OCI-LY3 (cell line): ENCODE measurements at regions not wholly inside any gene's neighbourhood (a gene's known extent, or its start where the extent isn't known, plus 50 kb on each side); places are given as distances from the start of the nearest gene placed in this dataset.
"Not testable (repeated sequence)": the region's sequence is repeated elsewhere in the genome, so short reads cannot be mapped to it uniquely, and the experiment has no call there.

Experiments used
- EZH2phosphoT487 ChIP-seq: fragments of 200-600 bp; shearing (Covaris generic); IDR thresholded peaks from 2 replicates; pipeline ENCODE4 v1.6.1; 2018; ENCODE audit warnings: antibody characterized with exemption, mixed run types, low read depth
- TF ChIP-seq, protein P1 (sequence below): fragments of 200-600, 300-600 bp; sonication (generic); IDR thresholded peaks from 2 replicates; pipeline ENCODE4 v1.5.1; 2014; ENCODE audit warnings: antibody characterized with exemption, low read length, low read depth

DNA sequence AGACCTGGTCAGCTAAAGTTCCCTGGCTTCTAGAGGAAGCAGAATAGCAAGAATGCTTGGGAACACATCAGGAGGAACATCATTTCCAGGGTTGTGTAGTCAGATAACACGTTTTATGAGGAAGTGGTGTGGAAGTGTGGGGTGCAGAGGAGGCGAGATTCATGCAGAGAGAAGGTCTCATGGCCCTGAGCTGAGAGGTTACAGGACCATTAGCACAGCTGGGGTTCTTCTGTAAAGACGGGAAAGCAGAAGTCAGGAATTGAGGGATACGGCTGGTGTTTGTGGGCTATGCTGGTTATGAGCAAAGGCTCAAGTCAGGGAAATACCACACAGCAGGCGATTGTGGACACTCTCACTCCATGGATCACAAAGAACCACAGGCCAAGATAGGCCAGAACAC is 190.6 kb upstream of the IRF2BP2 start:
- TF ChIP-seq, protein P1, sequence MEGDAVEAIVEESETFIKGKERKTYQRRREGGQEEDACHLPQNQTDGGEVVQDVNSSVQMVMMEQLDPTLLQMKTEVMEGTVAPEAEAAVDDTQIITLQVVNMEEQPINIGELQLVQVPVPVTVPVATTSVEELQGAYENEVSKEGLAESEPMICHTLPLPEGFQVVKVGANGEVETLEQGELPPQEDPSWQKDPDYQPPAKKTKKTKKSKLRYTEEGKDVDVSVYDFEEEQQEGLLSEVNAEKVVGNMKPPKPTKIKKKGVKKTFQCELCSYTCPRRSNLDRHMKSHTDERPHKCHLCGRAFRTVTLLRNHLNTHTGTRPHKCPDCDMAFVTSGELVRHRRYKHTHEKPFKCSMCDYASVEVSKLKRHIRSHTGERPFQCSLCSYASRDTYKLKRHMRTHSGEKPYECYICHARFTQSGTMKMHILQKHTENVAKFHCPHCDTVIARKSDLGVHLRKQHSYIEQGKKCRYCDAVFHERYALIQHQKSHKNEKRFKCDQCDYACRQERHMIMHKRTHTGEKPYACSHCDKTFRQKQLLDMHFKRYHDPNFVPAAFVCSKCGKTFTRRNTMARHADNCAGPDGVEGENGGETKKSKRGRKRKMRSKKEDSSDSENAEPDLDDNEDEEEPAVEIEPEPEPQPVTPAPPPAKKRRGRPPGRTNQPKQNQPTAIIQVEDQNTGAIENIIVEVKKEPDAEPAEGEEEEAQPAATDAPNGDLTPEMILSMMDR = not testable (repeated sequence)
- TF ChIP-seq EZH2phosphoT487 = not testable (repeated sequence)
